ENCODE measurements at regions not wholly inside any gene's neighbourhood (a gene's known extent, or its start where the extent isn't known, plus 50 kb on each side); places are given as distances from the start of the nearest gene placed in this dataset.

DNA sequence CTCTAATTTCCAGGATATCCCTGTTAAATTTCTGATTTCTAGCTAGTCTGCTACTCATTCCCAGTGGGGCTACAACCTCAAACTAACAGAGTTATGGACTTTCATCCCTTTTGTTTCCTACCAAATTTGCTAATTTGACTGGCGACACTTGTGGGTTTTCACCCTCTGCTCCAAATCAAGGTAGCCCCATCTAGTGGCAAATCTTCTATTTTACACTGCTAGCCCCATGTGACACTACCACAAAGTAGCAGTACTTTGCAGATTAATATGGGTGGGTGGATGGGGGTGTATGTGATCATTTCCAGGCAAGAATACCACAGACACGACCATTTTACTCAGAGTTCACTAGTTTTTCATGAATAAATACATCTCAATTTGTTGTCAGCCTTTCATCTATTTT is 150.3 kb downstream of the MSL3 start:
- H3K27me3 ChIP-seq (ENCODE audit: control insufficient read depth, insufficient read depth, low read length): no peaks in the 10 kb centered on the region
- DNase-seq: peak; percentile 28
- no peak overlapping the region for H3K4me3 ChIP-seq (ENCODE audit: insufficient read depth, low read depth, low read length)
- no peaks in the 10 kb centered on the region for H3K36me3 ChIP-seq (replicated peaks; ENCODE audit: control insufficient read depth, insufficient read depth, low read length)

DNA sequence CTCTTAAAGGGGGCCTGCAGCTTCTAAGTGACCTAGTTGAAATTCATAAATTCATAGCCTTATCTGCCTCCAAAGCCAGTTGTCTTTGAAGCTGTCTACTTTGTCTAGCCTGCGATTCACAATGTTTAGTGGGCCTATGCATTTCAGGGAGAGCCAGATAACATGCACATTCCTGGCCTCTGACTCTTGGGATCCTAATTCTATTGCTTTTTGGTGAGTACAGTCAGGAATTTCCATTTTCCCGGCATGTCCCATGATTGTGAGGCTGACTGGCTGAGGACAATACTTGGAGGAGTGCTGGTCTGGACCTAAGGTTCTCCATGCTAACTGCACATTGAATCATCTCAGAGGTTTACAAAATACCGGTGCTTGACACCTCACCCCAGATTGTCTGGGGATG is 155.0 kb downstream of the MSL3 start:
- no peak overlapping the region for H3K4me3 ChIP-seq (ENCODE audit: insufficient read depth, low read depth, low read length)
- DNase-seq: no peak
- H3K36me3 ChIP-seq (replicated peaks; ENCODE audit: control insufficient read depth, insufficient read depth, low read length): no peaks in the 10 kb centered on the region
- no peaks in the 10 kb centered on the region for H3K27me3 ChIP-seq (ENCODE audit: control insufficient read depth, insufficient read depth, low read length)

DNA sequence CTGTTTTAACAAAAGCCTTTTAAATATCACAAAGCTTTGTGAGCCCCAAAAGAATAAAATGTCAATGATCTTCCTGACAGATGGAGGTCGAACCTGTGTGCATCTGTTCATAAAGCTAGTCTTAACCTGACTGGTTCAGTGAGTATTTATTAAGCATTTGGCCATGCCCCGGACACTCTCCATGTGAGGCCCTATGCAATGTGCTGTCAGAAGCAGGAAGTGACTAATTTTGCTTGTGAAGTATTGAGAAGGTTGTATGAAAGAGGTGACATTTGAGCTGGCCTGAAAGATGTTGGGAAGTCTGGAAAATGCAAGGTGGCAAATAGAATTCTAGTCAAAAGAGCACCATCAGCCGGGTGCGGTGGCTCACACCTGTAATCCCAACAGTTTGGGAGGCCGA is 171.4 kb downstream of the MSL3 start:
- H3K27me3 ChIP-seq (ENCODE audit: control insufficient read depth, insufficient read depth, low read length): no peaks in the 10 kb centered on the region
- no peak overlapping the region for H3K4me3 ChIP-seq (ENCODE audit: insufficient read depth, low read depth, low read length)
- DNase-seq: no peak
- H3K36me3 ChIP-seq (replicated peaks; ENCODE audit: control insufficient read depth, insufficient read depth, low read length): no peaks in the 10 kb centered on the region

DNA sequence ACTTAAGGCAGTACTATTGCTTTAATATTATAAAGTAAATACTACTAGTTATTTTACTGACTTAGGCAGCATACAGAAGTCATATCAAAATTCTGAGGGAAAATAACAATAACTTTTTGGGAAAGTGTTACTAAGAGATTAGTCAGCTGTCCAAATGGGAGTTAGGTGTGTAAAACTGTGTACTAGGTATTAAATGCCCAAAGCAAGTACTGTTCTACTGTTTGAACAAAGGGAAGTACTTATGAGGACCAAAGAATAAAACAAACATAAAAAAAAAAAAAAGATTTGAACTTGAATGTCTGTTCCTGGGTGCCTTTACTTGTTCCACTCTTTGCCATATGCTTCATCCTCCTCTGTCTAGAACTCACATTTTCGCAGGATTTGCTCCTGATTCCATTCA is 174.4 kb downstream of the MSL3 start:
- DNase-seq: no peak
- Histone ChIP-seq H3K27me3 (ENCODE audit: control insufficient read depth, insufficient read depth, low read length) (no peaks in the 10 kb centered on the region), H3K4me3 (ENCODE audit: insufficient read depth, low read depth, low read length) (no peak overlapping the region), H3K36me3 (replicated peaks; ENCODE audit: control insufficient read depth, insufficient read depth, low read length) (no peaks in the 10 kb centered on the region)

DNA sequence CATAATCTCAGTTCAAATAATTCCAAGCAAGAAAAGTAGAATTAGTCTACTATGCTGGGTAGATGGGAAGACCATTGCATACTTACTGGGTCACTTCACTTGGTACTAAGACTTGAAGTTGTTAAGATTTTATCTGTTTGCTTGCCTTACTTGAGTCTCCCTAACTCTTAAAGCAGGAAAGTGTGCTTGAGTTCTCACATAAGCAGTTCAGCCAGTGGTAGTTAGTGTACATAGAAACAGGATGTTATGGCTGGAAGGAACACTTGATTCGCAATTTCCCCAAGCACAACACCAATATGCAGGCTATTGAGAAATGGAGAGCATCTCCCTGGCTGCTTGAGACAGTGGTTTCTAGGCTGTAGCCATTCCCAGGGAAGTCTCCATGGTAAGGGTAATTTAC is 176.1 kb downstream of the MSL3 start:
- Histone ChIP-seq H3K36me3 (replicated peaks; ENCODE audit: control insufficient read depth, insufficient read depth, low read length) (no peaks in the 10 kb centered on the region), H3K4me3 (ENCODE audit: insufficient read depth, low read depth, low read length) (no peak overlapping the region), H3K27me3 (ENCODE audit: control insufficient read depth, insufficient read depth, low read length) (no peaks in the 10 kb centered on the region)
- no peak for DNase-seq

DNA sequence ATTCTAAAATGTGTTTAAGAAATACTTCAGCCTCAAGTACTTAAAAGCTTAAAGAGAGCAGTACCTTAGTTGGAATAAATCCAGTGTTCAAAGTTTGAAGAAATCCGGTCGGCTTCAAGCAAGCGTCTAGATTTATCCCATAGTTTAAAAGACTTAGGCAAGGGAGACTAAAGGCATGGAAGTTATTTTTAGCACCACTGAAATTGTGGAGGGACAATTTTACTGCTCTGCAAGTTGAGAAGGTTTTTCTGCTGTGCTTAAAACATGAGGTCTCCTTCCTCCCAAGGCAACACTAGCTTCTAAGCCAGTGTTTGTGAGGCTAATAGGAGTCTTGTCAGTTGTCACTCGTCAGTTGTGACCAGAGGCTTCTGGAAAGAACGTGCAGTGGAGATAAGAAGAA is 183.5 kb downstream of the MSL3 start:
- Histone ChIP-seq H3K36me3 (replicated peaks; ENCODE audit: control insufficient read depth, insufficient read depth, low read length) (no peaks in the 10 kb centered on the region), H3K4me3 (ENCODE audit: insufficient read depth, low read depth, low read length) (no peak overlapping the region), H3K27me3 (ENCODE audit: control insufficient read depth, insufficient read depth, low read length) (no peaks in the 10 kb centered on the region)
- no peak for DNase-seq

DNA sequence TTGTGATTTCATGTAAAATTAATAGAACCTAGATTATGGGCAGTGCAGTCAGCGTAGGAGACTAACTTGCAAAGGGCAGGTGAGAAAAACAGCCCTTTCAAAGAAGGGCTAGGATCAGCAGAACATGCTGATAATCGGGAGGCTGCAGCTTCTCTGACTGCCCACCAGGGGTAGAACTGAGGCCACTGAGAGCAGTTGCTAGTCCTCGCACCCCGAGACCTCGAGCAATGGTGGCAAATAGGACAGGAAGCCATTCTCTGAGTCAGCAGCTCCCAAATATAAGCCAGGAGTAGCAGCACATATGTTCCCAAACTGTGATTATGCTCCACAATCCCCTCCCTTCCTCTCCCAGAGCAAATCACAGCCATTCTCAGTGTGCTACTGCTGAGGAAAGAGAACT is 186.5 kb downstream of the MSL3 start:
- Histone ChIP-seq H3K36me3 (replicated peaks; ENCODE audit: control insufficient read depth, insufficient read depth, low read length) (no peaks in the 10 kb centered on the region), H3K27me3 (ENCODE audit: control insufficient read depth, insufficient read depth, low read length) (no peaks in the 10 kb centered on the region), H3K4me3 (ENCODE audit: insufficient read depth, low read depth, low read length) (no peak overlapping the region)
- peak; percentile 67 for DNase-seq

DNA sequence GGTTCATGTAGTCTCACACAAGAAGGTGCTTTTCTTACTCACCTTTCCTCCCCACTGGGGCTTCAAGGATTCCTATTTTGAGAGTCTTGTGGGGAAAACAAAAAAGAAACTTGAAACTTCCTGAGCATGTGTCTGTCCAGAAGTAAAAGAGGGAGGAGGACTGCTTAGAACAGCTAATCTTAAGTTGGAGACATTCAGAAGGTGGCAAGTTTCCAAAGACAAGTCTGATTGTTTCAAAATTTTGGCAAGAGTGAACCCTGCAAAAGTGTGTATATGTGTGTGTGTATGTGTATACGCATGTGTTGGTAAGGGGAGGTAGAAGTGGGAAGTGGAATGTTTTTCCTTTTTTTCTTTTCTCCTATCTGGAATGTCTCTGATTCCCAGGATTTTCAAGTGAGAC is 189.0 kb upstream of the FRMPD4 start:
- H3K27me3 ChIP-seq (ENCODE audit: control insufficient read depth, insufficient read depth, low read length): no peaks in the 10 kb centered on the region
- no peaks in the 10 kb centered on the region for H3K36me3 ChIP-seq (replicated peaks; ENCODE audit: control insufficient read depth, insufficient read depth, low read length)
- DNase-seq: no peak
- H3K4me3 ChIP-seq (ENCODE audit: insufficient read depth, low read depth, low read length): no peak overlapping the region

DNA sequence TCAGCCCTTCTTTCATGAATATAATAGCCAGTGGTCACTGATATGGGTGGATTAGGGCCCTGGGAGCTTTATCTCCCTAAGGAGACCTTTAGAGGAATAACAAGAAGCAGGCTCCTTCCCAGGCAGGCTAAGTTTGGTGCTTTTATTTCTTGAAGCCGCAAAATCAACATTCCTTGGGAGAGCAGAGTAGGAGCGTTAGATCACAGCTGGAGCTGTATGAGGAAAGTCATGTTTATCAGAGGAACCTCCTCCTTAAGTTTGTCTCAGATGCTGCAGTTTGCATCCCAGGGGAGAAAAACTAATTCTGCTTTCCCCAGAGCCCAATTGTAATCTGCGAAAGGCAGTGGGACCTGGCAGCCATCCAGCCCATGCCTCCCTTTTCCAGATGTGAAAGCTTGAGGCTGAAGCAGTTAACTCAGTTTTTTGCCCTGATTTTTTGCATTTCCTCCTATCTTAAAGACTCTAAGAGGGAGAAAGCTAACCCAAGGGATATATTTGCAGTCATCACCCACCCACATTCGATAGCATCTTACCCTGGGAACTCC is 186.0 kb upstream of the FRMPD4 start:
- no peak for DNase-seq

DNA sequence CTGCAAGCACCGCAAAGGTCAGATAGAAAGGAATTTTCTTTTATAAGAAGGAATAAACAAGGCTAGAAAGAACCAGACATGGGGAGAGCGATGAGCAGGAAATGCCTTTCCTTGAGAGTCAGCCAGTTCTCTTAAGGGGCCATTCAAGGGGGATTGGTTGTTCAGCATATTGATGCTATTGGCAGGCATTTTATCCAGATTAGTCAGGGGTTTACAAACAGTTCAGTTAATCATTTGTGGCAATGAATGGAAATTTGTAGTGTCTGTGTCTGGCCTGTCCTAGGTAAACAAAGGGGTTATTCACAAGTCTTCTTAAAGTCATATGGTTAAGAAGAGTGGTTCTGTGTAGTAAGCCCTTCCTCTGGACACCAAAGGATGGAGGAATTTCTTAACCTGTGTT is 184.7 kb upstream of the FRMPD4 start:
- Histone ChIP-seq H3K27me3 (ENCODE audit: control insufficient read depth, insufficient read depth, low read length) (no peaks in the 10 kb centered on the region), H3K36me3 (replicated peaks; ENCODE audit: control insufficient read depth, insufficient read depth, low read length) (no peaks in the 10 kb centered on the region), H3K4me3 (ENCODE audit: insufficient read depth, low read depth, low read length) (no peak overlapping the region)
- no peak for DNase-seq

More for the DNA sequence above, 186.0 kb upstream of the FRMPD4 start:
- H3K36me3 ChIP-seq (replicated peaks; ENCODE audit: control insufficient read depth, insufficient read depth, low read length): no peaks in the 10 kb centered on the region
- no peaks in the 10 kb centered on the region for H3K27me3 ChIP-seq (ENCODE audit: control insufficient read depth, insufficient read depth, low read length)
- no peak overlapping the region for H3K4me3 ChIP-seq (ENCODE audit: insufficient read depth, low read depth, low read length)

DNA sequence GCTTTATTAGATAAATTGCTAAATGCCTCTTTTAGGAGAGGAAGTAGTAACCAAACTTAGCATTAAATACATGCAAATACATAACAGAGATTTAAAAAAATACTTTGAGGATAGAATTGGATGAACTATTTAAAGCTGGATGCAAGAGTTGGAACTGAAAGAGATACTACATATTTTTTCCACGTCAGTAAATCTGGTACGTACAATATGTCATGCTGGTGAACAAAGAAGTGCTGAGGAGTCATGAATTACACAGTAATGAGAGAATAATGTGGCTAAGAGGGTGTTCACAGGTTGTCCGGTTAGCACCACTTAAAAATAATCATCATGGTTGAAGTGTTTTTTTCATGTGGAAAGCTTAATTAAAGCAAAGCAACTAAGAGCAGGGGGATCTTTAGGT is 184.1 kb upstream of the FRMPD4 start:
- no peak for DNase-seq
- H3K36me3 ChIP-seq (replicated peaks; ENCODE audit: control insufficient read depth, insufficient read depth, low read length): no peaks in the 10 kb centered on the region
- H3K27me3 ChIP-seq (ENCODE audit: control insufficient read depth, insufficient read depth, low read length): no peaks in the 10 kb centered on the region
- no peak overlapping the region for H3K4me3 ChIP-seq (ENCODE audit: insufficient read depth, low read depth, low read length)

DNA sequence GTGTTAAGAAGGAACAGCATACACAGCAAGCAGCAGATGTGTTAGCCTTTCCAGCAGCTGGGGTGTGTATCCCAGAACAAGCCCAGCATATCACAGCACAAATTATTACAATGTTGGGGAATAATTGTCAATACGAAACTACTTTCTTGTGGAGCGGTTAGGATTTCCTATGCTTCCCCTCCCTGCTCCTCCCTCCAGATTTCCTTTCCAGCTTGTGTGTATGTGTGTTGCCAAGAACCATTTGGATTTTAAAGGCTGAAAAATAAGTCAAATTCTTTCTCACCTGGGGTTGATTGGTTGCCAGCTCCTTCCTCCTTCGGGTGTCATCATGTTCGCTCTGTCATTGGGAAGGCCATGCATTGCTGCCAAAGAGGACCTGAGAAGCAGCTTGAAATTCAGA is 178.2 kb upstream of the FRMPD4 start:
- no peak for DNase-seq
- no peaks in the 10 kb centered on the region for H3K36me3 ChIP-seq (replicated peaks; ENCODE audit: control insufficient read depth, insufficient read depth, low read length)
- no peak overlapping the region for H3K4me3 ChIP-seq (ENCODE audit: insufficient read depth, low read depth, low read length)
- H3K27me3 ChIP-seq (ENCODE audit: control insufficient read depth, insufficient read depth, low read length): no peaks in the 10 kb centered on the region

DNA sequence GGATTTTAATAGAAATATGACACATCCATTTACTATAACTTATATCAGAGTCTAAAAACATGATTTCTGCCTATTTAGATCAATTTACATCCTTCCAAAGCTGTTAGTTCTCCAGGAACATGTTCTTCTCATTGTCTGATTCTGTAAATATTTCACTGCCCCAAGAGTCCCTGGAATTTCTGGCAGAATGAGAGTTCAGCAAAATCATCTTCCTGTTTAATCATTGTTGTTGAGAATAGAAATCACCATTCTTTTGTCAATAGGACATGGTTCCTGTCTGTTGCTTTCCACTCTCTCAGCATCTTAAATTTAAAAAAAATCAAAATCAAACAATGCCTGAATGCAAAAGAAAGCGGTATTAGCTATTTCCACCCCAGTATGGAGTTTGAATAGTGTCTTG is 172.8 kb upstream of the FRMPD4 start:
- Histone ChIP-seq H3K36me3 (replicated peaks; ENCODE audit: control insufficient read depth, insufficient read depth, low read length) (no peaks in the 10 kb centered on the region), H3K27me3 (ENCODE audit: control insufficient read depth, insufficient read depth, low read length) (no peaks in the 10 kb centered on the region), H3K4me3 (ENCODE audit: insufficient read depth, low read depth, low read length) (no peak overlapping the region)
- no peak for DNase-seq

DNA sequence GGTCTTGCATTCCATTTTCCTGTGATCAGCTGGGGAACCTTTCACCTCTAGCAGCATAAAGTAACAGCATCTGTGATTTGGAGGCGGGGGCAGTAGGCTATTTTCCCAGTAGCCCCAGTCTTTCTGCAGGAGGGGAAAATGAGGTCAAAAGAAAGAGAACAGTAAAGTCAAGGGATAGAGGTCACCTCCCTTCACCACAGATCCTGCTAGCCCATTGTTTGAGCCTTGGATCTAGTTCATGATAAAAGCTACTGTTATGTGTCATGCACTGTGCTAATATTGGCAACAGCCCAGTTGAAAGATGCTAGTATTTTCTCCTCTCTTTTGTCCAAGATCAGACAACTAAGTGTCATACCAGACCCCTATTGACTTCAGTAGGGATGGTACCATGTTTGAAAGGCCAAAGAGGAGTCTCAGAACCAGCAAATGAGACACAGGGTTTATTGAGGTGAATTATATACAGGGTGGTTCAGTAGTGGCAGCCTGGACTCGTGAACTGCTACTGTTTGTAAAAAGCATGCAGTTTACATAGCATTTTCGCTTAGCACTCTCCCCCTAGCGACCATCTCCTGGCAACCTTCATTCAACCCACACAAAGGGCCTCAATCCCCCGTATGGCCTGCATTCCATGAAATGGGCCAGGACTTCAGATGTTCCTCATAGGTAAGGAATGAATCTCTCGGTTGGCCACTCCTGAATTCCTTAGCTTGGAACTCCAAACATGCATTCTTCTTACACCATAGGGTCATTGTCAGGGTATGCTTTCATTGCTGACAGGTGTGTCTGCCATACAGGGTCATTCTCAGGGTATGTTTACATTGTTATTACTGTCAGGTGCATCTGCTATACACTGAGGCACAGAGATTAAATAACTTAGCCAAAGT is 170.0 kb upstream of the FRMPD4 start:
- no peaks in the 10 kb centered on the region for H3K36me3 ChIP-seq (replicated peaks; ENCODE audit: control insufficient read depth, insufficient read depth, low read length)
- no peaks in the 10 kb centered on the region for H3K27me3 ChIP-seq (ENCODE audit: control insufficient read depth, insufficient read depth, low read length)
- no peak for DNase-seq
- no peak overlapping the region for H3K4me3 ChIP-seq (ENCODE audit: insufficient read depth, low read depth, low read length)

DNA sequence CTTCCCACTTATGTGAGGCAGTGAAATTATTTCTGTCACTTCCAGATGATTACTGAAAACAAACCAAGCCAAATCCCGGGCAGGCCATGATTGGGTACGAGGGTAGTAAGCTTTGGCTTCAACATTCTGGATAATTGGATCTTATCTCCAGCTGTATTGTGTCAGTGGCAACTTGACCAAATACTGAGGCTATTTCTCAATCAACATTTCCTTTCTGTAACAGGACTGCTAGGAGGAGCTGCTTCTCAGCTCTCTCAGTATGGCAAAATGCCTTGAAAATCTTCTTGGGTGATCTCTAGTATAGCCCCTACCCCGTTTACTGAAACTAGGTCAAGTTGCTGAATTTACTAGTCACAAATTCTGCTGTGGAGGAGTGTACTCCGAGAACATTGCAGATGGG is 169.3 kb upstream of the FRMPD4 start:
- Histone ChIP-seq H3K36me3 (replicated peaks; ENCODE audit: control insufficient read depth, insufficient read depth, low read length) (no peaks in the 10 kb centered on the region), H3K27me3 (ENCODE audit: control insufficient read depth, insufficient read depth, low read length) (no peaks in the 10 kb centered on the region), H3K4me3 (ENCODE audit: insufficient read depth, low read depth, low read length) (no peak overlapping the region)
- DNase-seq: no peak
